ENCODE measurements at regions not wholly inside any gene's neighbourhood (a gene's known extent, or its start where the extent isn't known, plus 50 kb on each side); places are given as distances from the start of the nearest gene placed in this dataset.

GRCh38 chr1:109826930-109827349 lies 63.2 kb upstream of the EPS8L3 start:
- no peak for DNase-seq (ENCODE audit: low read depth)

GRCh38 chr1:109826446-109826845 lies 62.7 kb upstream of the EPS8L3 start:
- no peak for DNase-seq (ENCODE audit: low read depth)

- no peak for DNase-seq (ENCODE audit: low read depth)
Measured at GRCh38 chr1:109824349-109825115, 60.8 kb upstream of the EPS8L3 start.

GRCh38 chr1:109823543-109824348 lies 60.0 kb upstream of the EPS8L3 start:
- DNase-seq (ENCODE audit: low read depth) = peak; percentile 18

- no peak for DNase-seq (ENCODE audit: low read depth)
Measured at GRCh38 chr1:109822749-109823542, 59.2 kb upstream of the EPS8L3 start.

- peak; percentile 79 for DNase-seq (ENCODE audit: low read depth)
Measured at GRCh38 chr1:109821831-109822745, 58.4 kb upstream of the EPS8L3 start.

GRCh38 chr1:109821221-109821669 lies 57.5 kb upstream of the EPS8L3 start:
- DNase-seq (ENCODE audit: low read depth) = peak; percentile 96

GRCh38 chr1:109819906-109820305 lies 56.2 kb upstream of the EPS8L3 start:
- no peak for DNase-seq (ENCODE audit: low read depth)

GRCh38 chr1:109818988-109819764 lies 55.5 kb upstream of the EPS8L3 start:
- DNase-seq (ENCODE audit: low read depth) = no peak

GRCh38 chr1:109818271-109818987 lies 54.7 kb upstream of the EPS8L3 start:
- DNase-seq (ENCODE audit: low read depth) = no peak

- no peak for DNase-seq (ENCODE audit: low read depth)
Measured at GRCh38 chr1:109817881-109818270, 54.2 kb upstream of the EPS8L3 start.

- DNase-seq (ENCODE audit: low read depth) = no peak
Measured at GRCh38 chr1:109816975-109817535, 53.3 kb upstream of the EPS8L3 start.

GRCh38 chr1:109816175-109816811 lies 52.6 kb upstream of the EPS8L3 start:
- no peak for DNase-seq (ENCODE audit: low read depth)

- no peak for DNase-seq (ENCODE audit: low read depth)
Measured at GRCh38 chr1:109815809-109816174, 52.1 kb upstream of the EPS8L3 start.

GRCh38 chr1:109814993-109815786 lies 51.5 kb upstream of the EPS8L3 start:
- DNase-seq (ENCODE audit: low read depth) = no peak

GRCh38 chr1:109814223-109814622 lies 50.5 kb upstream of the EPS8L3 start:
- DNase-seq (ENCODE audit: low read depth) = no peak
